PC-9 (cell line): ENCODE measurements at regions not wholly inside any gene's neighbourhood (a gene's known extent, or its start where the extent isn't known, plus 50 kb on each side); places are given as distances from the start of the nearest gene placed in this dataset.

Experiments used
- EZH2 ChIP-seq: fragments of 200-600 bp; sonication (generic); IDR thresholded peaks from 2 replicates; pipeline ENCODE4 v1.8.0; 2017; ENCODE audit warnings: antibody characterized with exemption, low read depth
- TF ChIP-seq, protein P1 (sequence below): fragments of 200-600 bp; sonication (generic); conservative IDR thresholded peaks from 2 replicates; pipeline ENCODE4 v1.6.1; 2017; ENCODE audit warnings: mixed run types, antibody characterized with exemption, mild to moderate bottlenecking, moderate library complexity

DNA sequence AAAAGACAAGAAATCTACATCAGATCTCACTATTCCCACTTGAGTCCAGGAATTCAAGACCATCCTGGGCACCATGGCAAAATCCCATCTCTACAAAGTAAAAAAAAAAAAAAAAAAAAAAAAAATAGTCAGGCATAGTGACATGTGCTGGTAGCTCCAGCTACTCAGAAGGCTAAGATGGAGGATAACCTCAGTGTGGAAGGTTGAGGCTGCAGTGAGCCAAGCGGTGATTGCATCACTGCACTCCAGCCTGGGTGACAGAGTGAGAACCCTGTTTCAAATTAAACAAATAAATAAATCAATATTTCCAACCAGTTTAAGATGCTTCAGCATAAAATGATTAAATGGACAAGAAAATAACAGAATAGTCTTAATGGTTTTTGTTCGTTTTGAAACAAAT lies 197.4 kb downstream of the DSEL start:
- TF ChIP-seq, protein P1, sequence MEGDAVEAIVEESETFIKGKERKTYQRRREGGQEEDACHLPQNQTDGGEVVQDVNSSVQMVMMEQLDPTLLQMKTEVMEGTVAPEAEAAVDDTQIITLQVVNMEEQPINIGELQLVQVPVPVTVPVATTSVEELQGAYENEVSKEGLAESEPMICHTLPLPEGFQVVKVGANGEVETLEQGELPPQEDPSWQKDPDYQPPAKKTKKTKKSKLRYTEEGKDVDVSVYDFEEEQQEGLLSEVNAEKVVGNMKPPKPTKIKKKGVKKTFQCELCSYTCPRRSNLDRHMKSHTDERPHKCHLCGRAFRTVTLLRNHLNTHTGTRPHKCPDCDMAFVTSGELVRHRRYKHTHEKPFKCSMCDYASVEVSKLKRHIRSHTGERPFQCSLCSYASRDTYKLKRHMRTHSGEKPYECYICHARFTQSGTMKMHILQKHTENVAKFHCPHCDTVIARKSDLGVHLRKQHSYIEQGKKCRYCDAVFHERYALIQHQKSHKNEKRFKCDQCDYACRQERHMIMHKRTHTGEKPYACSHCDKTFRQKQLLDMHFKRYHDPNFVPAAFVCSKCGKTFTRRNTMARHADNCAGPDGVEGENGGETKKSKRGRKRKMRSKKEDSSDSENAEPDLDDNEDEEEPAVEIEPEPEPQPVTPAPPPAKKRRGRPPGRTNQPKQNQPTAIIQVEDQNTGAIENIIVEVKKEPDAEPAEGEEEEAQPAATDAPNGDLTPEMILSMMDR, result no peak
- TF ChIP-seq EZH2, result no peak
